ENCODE measurements at regions not wholly inside any gene's neighbourhood (a gene's known extent, or its start where the extent isn't known, plus 50 kb on each side); places are given as distances from the start of the nearest gene placed in this dataset.

DNA sequence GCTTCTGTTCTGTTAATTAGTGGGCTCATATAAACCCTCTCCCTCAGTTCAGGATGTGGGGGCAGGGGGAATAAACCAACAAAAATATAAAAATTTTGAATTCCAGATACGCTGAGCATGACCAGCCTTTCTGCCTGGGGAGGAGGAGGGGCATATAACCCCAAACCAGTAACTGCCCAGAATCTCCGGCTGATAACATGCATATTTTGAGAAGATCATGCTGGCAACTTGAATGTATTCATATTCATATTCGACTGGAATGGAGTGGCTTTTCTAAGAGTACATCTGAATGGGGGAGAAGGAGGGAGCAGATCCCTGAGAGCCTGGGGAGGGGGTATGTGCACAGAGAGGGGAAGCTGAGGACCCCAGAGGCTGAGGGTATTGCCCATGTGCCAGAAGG lies 54.5 kb upstream of the LCTL start:
- no peak for TF ChIP-seq CTCF (IDR thresholded peaks at IDR 0.05)
- POLR2A ChIA-PET, result no interaction called here
- ATAC-seq (ENCODE audit: poor library complexity), result no peak

GRCh38 chr15:66620744-66621344 lies 55.0 kb upstream of the LCTL start:
- no peaks in the 10 kb centered on the region for H3K4me1 Mint-ChIP-seq (ENCODE audit: low read depth)
- POLR2A ChIA-PET, result no interaction called here
- no peak for TF ChIP-seq CTCF (IDR thresholded peaks at IDR 0.05)
- CTCF ChIA-PET, result no interaction called here
- Histone ChIP-seq H3K27me3 (ENCODE audit: control insufficient read depth in 1 of 2, insufficient read depth in 2 of 2, low read length in 2 of 2) (peaks cover 19 to 37% of the 10 kb centered on the region in 2 experiments), H3K4me3 (ENCODE audit: low read length) (no peak overlapping the region), H3K27ac (ENCODE audit: low read depth in 1 of 2, low read length in 2 of 2) (no peak overlapping the region), H3K9me3 (ENCODE audit: control insufficient read depth in 1 of 2, insufficient read depth in 1 of 2, low read length in 2 of 2) (peaks cover 0 to 6% of the 10 kb centered on the region in 2 experiments), H3K36me3 (ENCODE audit: insufficient read depth, low read length) (no peaks in the 10 kb centered on the region), H3K4me1 (ENCODE audit: insufficient read depth, low read length) (no peaks in the 10 kb centered on the region)
- H3K36me3 Mint-ChIP-seq (ENCODE audit: low read depth), result no peaks in the 10 kb centered on the region
- ATAC-seq (ENCODE audit: poor library complexity) (no peak), DNase-seq (no peak)
- H3K9me3 Mint-ChIP-seq, result no peaks in the 10 kb centered on the region
- H3K27me3 Mint-ChIP-seq, result peaks cover 46% of the 10 kb centered on the region
- no peak overlapping the region for H3K4me3 Mint-ChIP-seq
- intact Hi-C loops (cut with DNase I, micrococcal nuclease), result no loop called here
- H3K27ac Mint-ChIP-seq, result no peak overlapping the region

More for the DNA sequence above, 54.5 kb upstream of the LCTL start:
- Histone ChIP-seq H3K27me3 (ENCODE audit: control insufficient read depth in 1 of 2, insufficient read depth in 2 of 2, low read length in 2 of 2) (peaks cover 19 to 37% of the 10 kb centered on the region in 2 experiments), H3K9me3 (ENCODE audit: control insufficient read depth in 1 of 2, insufficient read depth in 1 of 2, low read length in 2 of 2) (peaks cover 0 to 6% of the 10 kb centered on the region in 2 experiments), H3K4me1 (ENCODE audit: insufficient read depth, low read length) (no peaks in the 10 kb centered on the region), H3K4me3 (ENCODE audit: low read length) (no peak overlapping the region), H3K27ac (ENCODE audit: low read depth in 1 of 2, low read length in 2 of 2) (no peak overlapping the region), H3K36me3 (ENCODE audit: insufficient read depth, low read length) (no peaks in the 10 kb centered on the region)
- Mint-ChIP-seq H3K27me3 (peaks cover 46% of the 10 kb centered on the region), H3K36me3 (ENCODE audit: low read depth) (no peaks in the 10 kb centered on the region), H3K4me3 (no peak overlapping the region), H3K4me1 (ENCODE audit: low read depth) (no peaks in the 10 kb centered on the region), H3K27ac (no peak overlapping the region), H3K9me3 (no peaks in the 10 kb centered on the region)
- CTCF ChIA-PET, result no interaction called here
- no peak for DNase-seq
- intact Hi-C loops (cut with DNase I, micrococcal nuclease), result no loop called here

DNA sequence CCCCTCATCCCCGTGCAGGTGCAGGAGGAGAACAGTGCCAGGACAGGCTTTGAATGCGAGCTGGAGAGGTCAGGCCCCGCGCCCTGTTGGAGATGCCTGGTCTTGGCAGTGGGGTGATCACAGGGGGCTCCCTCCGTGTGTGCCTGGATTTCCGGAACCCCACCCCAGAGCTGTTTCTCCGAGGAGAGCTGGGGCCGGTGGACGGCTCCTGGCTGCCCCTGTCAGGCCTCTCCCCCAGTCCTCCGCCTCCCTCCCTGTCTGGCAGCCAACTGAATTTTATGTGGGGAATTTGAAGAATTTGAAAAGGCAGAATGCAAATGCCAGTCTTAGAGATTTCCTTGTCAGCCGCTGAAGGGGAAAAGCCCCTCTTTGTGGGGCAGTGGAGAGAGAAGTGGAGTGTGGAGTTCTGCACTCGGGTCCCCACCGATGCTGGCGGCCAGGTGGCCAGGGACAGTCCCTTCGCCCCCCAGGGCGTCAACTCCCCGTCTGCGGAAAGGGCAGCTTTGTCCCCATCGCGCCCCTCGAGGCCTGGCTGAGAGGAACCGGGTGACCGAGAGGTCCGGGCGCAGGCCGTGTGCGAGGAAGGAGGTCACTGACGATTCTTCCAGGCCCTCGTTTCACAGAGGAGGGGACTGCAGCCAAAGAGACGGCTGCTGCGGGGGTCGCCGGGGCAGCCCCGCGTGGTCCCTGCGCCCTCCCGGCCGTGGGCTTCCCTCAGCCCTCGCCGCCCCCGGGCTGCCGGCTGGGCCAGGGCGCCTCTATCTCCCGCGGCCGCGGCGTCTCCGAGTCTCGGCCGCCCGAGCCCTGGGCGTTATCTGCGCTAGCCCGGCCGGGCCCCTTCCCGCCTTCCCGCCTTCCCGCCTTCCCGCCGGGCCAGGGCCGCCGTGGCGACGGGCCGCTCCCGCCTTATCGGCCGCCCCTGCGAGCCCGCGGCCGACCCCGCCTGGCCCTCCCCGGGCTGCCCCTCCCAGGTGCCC lies 56.0 kb upstream of the LCTL start:
- Histone ChIP-seq H3K27me3 (ENCODE audit: control insufficient read depth in 1 of 2, insufficient read depth in 2 of 2, low read length in 2 of 2) (peaks cover 19 to 37% of the 10 kb centered on the region in 2 experiments), H3K9me3 (ENCODE audit: control insufficient read depth in 1 of 2, insufficient read depth in 1 of 2, low read length in 2 of 2) (peaks cover 0 to 6% of the 10 kb centered on the region in 2 experiments), H3K36me3 (ENCODE audit: insufficient read depth, low read length) (no peaks in the 10 kb centered on the region), H3K4me3 (ENCODE audit: low read length) (no peak overlapping the region), H3K4me1 (ENCODE audit: insufficient read depth, low read length) (no peaks in the 10 kb centered on the region), H3K27ac (ENCODE audit: low read depth in 1 of 2, low read length in 2 of 2) (no peak overlapping the region)
- H3K27me3 Mint-ChIP-seq, result peaks cover 43% of the 10 kb centered on the region
- no peak for TF ChIP-seq CTCF (IDR thresholded peaks at IDR 0.05)
- no peaks in the 10 kb centered on the region for H3K4me1 Mint-ChIP-seq (ENCODE audit: low read depth)
- ChIA-PET POLR2A (no interaction called here), CTCF (no interaction called here)
- intact Hi-C loops (cut with DNase I, micrococcal nuclease), result no loop called here
- no peak overlapping the region for H3K4me3 Mint-ChIP-seq
- no peak overlapping the region for H3K27ac Mint-ChIP-seq
- no peaks in the 10 kb centered on the region for H3K36me3 Mint-ChIP-seq (ENCODE audit: low read depth)
- no peak for ATAC-seq (ENCODE audit: poor library complexity)
- no peak for DNase-seq
- no peaks in the 10 kb centered on the region for H3K9me3 Mint-ChIP-seq
